Medulla oblongata (tissue), 1 donor: ENCODE measurements at regions not wholly inside any gene's neighbourhood (a gene's known extent, or its start where the extent isn't known, plus 50 kb on each side); places are given as distances from the start of the nearest gene placed in this dataset.

Source experiments
- DNase-seq: peaks from one replicate; pipeline ENCODE4 v3.0.0-alpha.2; 2015; ENCODE audit errors: extremely low spot score

DNA sequence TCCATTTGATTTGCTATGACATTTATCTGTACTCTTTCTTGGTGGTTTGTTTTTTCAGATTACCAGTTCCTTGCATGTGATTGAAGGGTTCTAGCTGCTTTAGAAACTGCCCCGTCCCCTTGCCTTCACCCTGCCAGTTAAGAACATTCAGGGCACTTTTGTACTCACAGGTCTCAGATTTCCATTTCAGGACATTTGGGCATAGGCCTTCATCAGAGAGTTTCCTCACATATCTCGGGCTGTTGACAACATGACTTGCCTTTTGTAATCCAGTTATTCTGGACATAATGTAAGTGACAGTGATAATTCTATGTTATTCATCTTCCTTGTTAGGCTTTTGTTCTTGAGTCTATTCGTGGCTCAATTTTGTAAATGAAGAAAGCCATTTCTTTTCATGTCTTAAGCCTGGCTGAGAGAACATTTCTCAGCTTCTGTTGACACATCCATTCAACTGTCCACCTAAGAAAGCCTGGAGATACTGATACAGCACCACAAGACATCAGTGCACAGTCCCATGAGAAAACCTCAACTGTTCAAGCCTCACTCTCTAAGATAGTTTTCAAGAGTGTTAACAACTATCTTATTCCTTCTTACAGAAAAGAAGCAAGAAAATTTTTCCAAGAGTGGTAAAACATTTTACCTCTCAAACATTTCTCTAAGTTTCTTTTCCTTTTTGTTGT, 209.3 kb upstream of the SGK1 start:
- DNase-seq: no peak

GRCh38 chr6:134525190-134525868, 207.4 kb upstream of the SGK1 start:
- no peak for DNase-seq

GRCh38 chr6:134523903-134524650, 206.2 kb upstream of the SGK1 start:
- no peak for DNase-seq

DNA sequence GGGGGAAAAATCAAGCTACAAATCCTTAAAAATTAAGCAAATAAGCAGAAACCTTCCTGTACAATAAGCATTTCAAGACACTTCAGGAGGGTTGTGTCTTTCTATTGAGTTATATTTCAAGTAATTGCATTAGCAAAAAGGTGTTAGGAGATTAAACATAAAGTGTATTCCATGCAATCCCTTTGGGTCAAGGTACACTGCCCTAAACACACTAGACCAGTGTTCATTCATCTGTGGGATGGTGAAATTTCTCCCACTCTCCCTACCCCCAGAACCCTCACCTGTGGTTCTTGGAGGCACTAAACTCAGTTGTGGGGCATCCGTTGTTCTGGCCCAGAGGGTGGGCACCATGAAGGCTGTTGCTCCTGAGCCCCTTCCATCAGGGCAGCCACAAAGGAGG, 205.1 kb upstream of the SGK1 start:
- DNase-seq: no peak

GRCh38 chr6:134521116-134521501, 203.2 kb upstream of the SGK1 start:
- DNase-seq: no peak

- DNase-seq: no peak
Observed at GRCh38 chr6:134520181-134521115, 202.5 kb upstream of the SGK1 start.

DNA sequence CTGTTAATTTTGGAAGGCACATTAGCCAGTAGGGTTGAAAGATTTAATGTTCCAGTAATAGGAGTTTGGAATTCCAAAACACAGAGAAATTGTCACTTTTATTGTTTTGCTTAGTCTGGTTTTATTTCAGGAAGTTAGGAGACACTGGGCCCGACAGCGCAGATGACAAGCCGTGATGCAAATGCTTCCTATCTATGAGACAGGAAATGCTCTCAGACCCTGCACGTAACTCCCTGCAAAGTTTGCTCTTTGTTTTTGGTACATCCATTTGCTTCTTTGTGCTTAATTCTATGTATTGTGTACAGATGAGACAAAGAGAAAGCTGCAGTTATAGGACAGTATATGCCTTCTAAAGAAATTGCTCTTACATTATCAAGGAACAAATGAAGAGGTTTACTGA, 201.6 kb upstream of the SGK1 start:
- peak; percentile 69 for DNase-seq

DNA sequence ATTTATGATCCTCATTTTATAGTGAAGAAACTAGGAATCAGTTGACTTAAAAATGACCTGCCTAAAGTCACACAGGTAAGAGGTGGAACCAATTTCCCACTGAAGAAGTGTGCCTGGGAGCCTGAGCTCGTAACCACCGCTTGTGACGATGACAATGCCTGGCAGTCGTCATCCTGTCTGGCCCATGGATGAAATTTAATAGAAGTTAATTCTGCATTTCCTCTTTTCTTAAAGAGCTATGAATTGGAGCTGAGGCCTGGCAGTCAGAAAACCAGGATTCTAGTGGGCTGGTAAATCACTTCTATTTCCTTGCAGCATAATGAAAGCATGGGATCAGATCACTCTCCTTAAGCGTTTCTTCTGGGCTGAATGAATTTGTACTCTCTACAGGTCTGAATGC, 200.0 kb upstream of the SGK1 start:
- DNase-seq: no peak

DNA sequence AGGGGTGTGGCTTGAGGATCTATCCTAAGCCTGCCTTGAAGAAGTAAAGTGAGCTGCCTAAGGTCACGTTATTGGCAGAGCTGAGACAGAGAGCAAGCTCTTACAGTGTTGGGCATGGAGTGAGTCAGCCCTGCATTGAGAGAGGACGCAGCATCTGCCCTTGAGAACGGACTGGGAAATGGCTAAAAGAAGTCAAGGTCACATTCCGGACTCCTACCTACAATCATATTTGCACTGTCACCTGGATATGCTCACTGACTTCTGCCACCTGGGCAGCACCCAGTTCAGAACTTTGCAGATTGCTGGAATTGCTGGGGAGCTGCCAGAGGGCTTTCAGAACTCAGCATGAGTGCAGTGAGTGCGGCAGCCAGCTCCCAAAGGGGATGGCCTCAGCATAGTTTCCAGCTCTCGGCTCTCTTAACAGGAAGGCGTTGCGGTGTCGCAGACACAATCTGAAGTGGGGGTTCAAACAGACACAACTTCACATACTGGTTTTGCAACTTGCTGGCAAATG, 199.3 kb upstream of the SGK1 start:
- peak; percentile 66 for DNase-seq

GRCh38 chr6:134516582-134516981, 198.7 kb upstream of the SGK1 start:
- no peak for DNase-seq

DNA sequence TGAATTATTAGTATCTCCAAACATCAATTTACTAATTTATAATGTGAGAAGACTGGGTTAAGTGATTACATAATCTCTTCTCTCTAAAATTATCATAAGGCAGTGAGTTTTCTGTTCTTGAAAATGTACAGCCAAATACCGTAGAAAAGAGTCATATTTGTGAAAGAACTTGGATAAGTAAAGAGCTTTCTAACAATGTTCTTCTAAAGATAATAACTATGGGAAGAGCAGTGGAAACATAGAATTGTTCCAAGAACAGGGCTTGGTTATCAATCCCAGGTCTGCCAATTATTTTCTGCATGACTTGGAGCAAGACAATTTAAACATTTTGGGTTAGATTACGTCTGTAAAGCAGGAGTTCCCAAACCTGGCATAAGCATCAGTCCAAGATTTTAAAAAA, 198.1 kb upstream of the SGK1 start:
- DNase-seq: no peak

GRCh38 chr6:134512981-134513391, 195.1 kb upstream of the SGK1 start:
- peak; percentile 87 for DNase-seq

DNA sequence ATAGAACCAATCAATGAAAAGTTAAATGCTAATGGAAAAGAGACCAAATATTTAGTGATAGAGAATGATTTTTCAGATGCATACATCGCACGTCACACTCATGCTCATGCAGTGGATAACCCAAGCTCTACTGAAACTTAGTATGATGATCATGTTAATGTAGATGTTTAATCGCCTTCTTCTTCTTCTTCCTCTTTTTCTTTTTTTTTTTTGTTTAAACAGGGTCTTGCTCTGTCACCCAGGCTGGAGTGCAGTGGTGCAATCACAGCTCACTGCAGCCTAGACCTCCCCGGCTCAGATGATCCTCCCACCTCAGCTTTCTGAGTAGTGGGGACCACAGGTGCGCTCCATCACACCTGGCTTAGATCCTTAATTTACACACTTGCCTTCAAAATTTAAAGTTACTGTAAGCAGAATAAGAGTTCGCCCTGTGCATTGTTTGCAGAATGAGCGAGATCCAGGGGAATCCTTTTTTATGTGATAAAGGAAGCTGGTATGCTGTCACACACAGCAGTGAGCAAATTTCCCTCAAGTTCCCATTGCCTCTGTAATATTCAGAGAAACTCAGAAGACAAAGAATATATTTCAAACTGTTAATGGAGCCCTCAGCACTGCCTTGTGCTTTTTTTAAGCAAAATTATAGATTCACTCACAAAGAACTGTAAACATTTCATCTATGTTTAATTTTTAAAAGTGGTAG, 194.2 kb upstream of the SGK1 start:
- DNase-seq: no peak

- DNase-seq: peak; percentile 80
Observed at GRCh38 chr6:134510920-134511319, 193.0 kb upstream of the SGK1 start.

DNA sequence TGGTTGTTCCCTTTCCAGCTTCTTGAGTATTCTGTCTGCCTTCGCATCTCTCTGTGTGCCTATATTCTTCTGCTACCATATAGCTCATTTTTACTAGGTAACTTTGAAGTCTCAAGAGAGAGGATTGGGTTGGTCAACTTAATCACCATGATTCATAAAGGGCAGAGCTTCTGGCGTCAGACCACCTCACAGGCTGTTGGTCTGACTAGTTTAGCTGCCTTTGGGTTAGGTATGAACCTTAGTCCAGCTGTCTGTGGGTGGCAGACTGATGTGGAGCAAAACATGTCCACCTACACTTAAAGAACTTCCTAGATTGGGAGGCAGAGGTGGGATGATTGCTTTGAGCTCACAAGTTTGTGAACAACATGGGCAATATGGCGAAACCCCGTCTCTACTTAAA, 192.2 kb upstream of the SGK1 start:
- DNase-seq: no peak

DNA sequence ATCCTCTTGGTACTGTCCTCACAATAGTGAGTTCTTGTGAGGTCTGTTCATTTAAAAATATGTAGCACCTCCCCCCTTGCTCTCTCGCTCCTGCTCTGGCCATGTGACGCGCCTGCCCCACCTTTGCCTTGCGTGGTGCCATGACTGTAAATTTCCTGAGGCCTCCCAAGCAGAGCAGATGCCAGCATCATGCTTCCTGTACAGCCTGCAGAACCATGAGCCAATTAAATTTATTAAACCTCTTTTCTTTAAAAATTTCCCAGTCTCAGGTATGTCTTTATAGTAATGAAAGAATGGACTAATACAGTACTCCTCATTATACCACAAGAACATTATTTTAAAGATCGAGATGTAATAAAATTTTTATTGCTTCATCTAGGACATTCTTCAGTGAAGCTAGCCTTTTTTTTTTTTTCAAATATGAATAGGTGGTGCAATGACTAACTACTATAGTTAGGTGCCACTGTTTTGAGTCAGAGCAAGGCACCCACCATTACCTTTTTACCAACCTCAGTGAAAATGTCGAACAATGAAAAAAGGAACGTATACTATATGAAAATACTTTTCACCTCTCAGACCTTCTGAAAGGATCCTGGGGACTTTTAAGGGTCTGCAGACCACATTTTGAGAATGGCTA, 191.1 kb upstream of the SGK1 start:
- no peak for DNase-seq

GRCh38 chr6:134506162-134506561, 188.2 kb upstream of the SGK1 start:
- no peak for DNase-seq

GRCh38 chr6:134503585-134504281, 185.8 kb upstream of the SGK1 start:
- DNase-seq: no peak

DNA sequence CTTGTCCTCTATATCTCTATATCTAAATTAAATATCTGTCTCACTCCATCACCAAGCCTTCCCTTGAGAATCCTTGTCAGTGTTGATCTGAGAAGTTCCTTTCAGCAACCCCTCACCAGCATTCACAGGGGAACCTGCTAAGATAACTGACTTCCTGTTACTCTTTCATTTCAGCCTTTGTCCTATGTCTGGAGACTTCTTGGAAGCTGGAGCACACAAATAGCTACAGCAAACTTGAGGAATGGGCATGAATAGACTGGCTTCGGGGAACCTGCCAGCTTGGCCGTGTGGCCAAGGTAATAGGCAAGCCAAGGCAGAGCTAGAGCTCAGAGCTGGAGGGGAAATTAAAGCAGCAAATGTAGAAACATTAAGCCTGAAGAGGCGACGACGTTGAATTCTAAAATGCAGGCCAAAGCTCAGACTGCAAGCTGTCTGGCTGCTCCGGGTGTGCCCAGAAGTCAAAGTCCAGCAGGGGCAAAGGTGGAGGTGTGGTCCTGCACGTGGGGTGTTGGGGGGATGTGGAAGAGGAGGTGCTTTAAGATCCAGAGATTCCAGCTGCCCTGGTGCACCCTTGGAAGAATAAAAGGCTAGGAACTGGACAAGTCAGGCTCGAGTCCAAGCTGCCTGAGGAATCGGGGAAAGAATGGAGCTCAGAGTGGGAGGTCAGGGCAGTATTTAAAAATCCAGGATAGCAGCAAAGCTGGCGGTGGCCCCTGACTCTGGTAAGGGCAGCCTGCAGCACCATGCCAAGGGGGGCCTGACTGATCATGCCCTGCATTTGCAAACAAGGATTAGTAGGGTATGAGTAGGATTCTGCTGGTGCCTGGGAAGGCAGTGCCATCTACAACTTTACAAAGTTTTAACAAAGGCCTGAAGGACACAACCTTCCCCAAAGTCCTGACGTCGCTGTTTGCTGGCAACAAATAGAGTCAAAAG, 185.0 kb upstream of the SGK1 start:
- DNase-seq: peak; percentile 70
